HEK293 (cell line): ENCODE measurements at regions not wholly inside any gene's neighbourhood (a gene's known extent, or its start where the extent isn't known, plus 50 kb on each side); places are given as distances from the start of the nearest gene placed in this dataset.

Experiments
- CTCF ChIP-seq: fragments of 450-650 bp; formaldehyde crosslinking; IDR thresholded peaks from 2 replicates; pipeline ENCODE4 v1.5.1; 2016; ENCODE audit warnings: missing biosample characterization, missing genetic modification characterization
- GLI2 ChIP-seq: fragments of 450-650 bp; formaldehyde crosslinking; IDR thresholded peaks from 2 replicates; pipeline ENCODE4; 2017; ENCODE audit warnings: missing biosample characterization, missing genetic modification characterization, low read depth, borderline replicate concordance
- KLF16 ChIP-seq: fragments of 450-650 bp; formaldehyde crosslinking; IDR thresholded peaks from 2 replicates; pipeline ENCODE4 v1.5.1; 2017; ENCODE audit warnings: missing biosample characterization, missing genetic modification characterization
- MZF1 ChIP-seq: fragments of 450-650 bp; formaldehyde crosslinking; IDR thresholded peaks from 2 replicates; pipeline ENCODE4 v1.5.1; 2017; ENCODE audit warnings: missing biosample characterization, missing genetic modification characterization, borderline replicate concordance
- PBX3 ChIP-seq: sonication (generic); formaldehyde crosslinking; IDR thresholded peaks from 2 replicates; pipeline ENCODE4 v1.8.1; 2022; ENCODE audit warnings: mild to moderate bottlenecking, moderate library complexity, missing genetic modification reagents
- YY1 ChIP-seq: fragments of 450-650 bp; formaldehyde crosslinking; IDR thresholded peaks from 2 replicates; pipeline ENCODE4 v1.5.1; 2018; ENCODE audit warnings: missing biosample characterization, missing genetic modification characterization
- ZNF121 ChIP-seq: fragments of 450-650 bp; formaldehyde crosslinking; IDR thresholded peaks from 2 replicates; pipeline ENCODE4 v1.5.1; 2016; ENCODE audit warnings: missing biosample characterization, missing genetic modification characterization
- ZNF24 ChIP-seq: fragments of 450-650 bp; formaldehyde crosslinking; IDR thresholded peaks from 2 replicates; pipeline ENCODE4 v1.5.1; 2016; ENCODE audit warnings: missing biosample characterization, missing genetic modification characterization
- ZNF623 ChIP-seq: fragments of 450-650 bp; formaldehyde crosslinking; IDR thresholded peaks from 2 replicates; pipeline ENCODE4 v1.5.1; 2016; ENCODE audit warnings: missing biosample characterization, missing genetic modification characterization
- ZNF654 ChIP-seq: fragments of 450-650 bp; formaldehyde crosslinking; IDR thresholded peaks from 2 replicates; pipeline ENCODE4 v1.5.1; 2016; ENCODE audit warnings: low read depth, missing biosample characterization, missing genetic modification characterization
- TF ChIP-seq, protein P1 (sequence below): fragments of 450-650 bp; formaldehyde crosslinking; IDR thresholded peaks from 2 replicates; pipeline ENCODE4 v1.5.1; 2016; ENCODE audit warnings: missing biosample characterization, missing genetic modification characterization

DNA sequence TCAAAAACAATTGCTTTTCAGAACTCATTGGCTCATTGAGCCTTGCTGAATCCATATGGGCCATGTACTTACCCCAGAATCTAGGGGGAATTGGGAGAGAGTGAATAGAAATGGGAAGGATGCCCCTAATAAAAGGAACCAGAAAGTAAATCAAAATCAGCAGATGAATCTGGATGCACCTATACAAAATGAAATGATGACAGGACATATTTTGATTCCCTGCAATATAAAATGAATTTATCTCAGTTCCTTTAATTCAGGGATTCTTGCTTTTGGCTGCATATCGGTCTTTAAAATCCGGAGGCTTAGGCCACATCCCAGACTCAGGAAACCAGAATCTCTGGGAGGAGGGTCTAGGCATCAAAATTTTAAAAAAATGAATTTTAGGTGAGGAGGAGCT, 107.7 kb upstream of the NEO1 start:
- TF ChIP-seq CTCF (tag by site-specific recombination) (no peak), MZF1 (tag by site-specific recombination) (no peak), PBX3 (CRISPR knock-in tag) (no peak), GLI2 (tag by site-specific recombination) (no peak), ZNF654 (tag by site-specific recombination) (no peak), ZNF121 (tag by site-specific recombination) (no peak), ZNF24 (tag by site-specific recombination) (no peak), KLF16 (tag by site-specific recombination) (no peak), ZNF623 (tag by site-specific recombination) (no peak), YY1 (tag by site-specific recombination) (no peak)
- TF ChIP-seq, protein P1, sequence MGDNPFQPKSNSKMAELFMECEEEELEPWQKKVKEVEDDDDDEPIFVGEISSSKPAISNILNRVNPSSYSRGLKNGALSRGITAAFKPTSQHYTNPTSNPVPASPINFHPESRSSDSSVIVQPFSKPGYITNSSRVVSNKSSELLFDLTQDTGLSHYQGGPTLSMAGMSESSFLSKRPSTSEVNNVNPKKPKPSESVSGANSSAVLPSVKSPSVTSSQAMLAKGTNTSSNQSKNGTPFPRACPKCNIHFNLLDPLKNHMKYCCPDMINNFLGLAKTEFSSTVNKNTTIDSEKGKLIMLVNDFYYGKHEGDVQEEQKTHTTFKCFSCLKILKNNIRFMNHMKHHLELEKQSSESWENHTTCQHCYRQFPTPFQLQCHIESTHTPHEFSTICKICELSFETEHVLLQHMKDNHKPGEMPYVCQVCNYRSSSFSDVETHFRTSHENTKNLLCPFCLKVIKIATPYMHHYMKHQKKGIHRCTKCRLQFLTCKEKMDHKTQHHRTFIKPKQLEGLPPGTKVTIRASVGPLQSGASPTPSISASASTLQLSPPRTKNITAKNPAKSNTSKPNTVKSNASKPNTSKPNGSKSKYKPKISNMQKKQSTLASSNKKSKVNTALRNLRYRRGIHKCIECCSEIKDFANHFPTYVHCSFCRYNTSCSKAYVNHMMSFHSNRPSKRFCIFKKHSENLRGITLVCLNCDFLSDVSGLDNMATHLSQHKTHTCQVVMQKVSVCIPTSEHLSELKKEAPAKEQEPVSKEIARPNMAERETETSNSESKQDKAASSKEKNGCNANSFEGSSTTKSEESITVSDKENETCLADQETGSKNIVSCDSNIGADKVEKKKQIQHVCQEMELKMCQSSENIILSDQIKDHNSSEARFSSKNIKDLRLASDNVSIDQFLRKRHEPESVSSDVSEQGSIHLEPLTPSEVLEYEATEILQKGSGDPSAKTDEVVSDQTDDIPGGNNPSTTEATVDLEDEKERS (tag by site-specific recombination) = no peak
